Panc1 (cell line): ENCODE measurements at regions not wholly inside any gene's neighbourhood (a gene's known extent, or its start where the extent isn't known, plus 50 kb on each side); places are given as distances from the start of the nearest gene placed in this dataset.

Source experiments
- ATAC-seq: fragments of 200-7000 bp; cut with Tn5 transposase; 2 replicates; pipeline ENCODE4 v1.9.1; 2020; ENCODE audit warnings: mild to moderate bottlenecking, moderate library complexity
- BruUV-seq: library from RNA; stranded (reverse); fragments of 400-500 nt; replicated peaks from 2 replicates; lab custom pipeline; 2021; lab: Mats Ljungman, UMichigan
- CTCF ChIA-PET: fragments of 300-600 bp; sonication (Branson Sonifier 250); formaldehyde crosslinking; loops from one replicate; lab custom pipeline; 2022; ENCODE audit warnings: antibody characterized with exemption; lab: Charles Lee
- POLR2A ChIA-PET: fragments of 300-600 bp; sonication (Branson Sonifier 250); formaldehyde crosslinking; loops from one replicate; lab custom pipeline; 2022; ENCODE audit warnings: antibody characterized with exemption; lab: Charles Lee
- DNase-seq: peaks from one replicate; pipeline ENCODE4 v3.0.0-alpha.2; 2010; ENCODE audit warnings: low read depth, low spot score
- H3K27ac ChIP-seq: 2 replicates; pipeline ENCODE4 v1.5.1; 2011; ENCODE audit warnings: mild to moderate bottlenecking, low read length, inconsistent platforms
- H3K27me3 ChIP-seq: fragments of 200-500 bp; sonication (Bioruptor generic); 2 replicates; pipeline ENCODE4 v1.6.0; 2014; ENCODE audit warnings: low read length, inconsistent platforms; ENCODE audit not compliant: control insufficient read depth, insufficient read depth
- H3K36me3 ChIP-seq: fragments of 200-500 bp; sonication (Bioruptor generic); 2 replicates; pipeline ENCODE4 v1.5.1; 2014; ENCODE audit warnings: inconsistent platforms, mild to moderate bottlenecking, low read length, moderate library complexity; ENCODE audit not compliant: control insufficient read depth, insufficient read depth
- H3K4me1 ChIP-seq: 2 replicates; pipeline ENCODE4 v1.5.1; 2011; ENCODE audit warnings: inconsistent platforms, mild to moderate bottlenecking, low read length, moderate library complexity; ENCODE audit not compliant: control insufficient read depth, insufficient read depth
- H3K4me3 ChIP-seq, 2 experiments: 2 replicates each; pipeline ENCODE4 v1.5.1; 2011 to 2012; ENCODE audit warnings: low read depth in 2 of 2, low read length in 2 of 2, mild to moderate bottlenecking in 2 of 2, inconsistent platforms in 1 of 2, moderate library complexity in 1 of 2
- H3K9me3 ChIP-seq: fragments of 200-500 bp; sonication (Bioruptor generic); 2 replicates; pipeline ENCODE4 v1.5.1; 2014; ENCODE audit warnings: low read depth, mild to moderate bottlenecking, inconsistent platforms, low read length, moderate library complexity; ENCODE audit not compliant: control insufficient read depth, insufficient read depth
- POLR2AphosphoS5 ChIP-seq: IDR thresholded peaks from 2 replicates; pipeline ENCODE4 v1.6.1; 2012; ENCODE audit warnings: mild to moderate bottlenecking, low read depth, low read length, moderate library complexity
- SIN3A ChIP-seq: IDR thresholded peaks from 2 replicates; pipeline ENCODE4 v1.6.1; 2012; ENCODE audit warnings: low read depth, mild to moderate bottlenecking, low read length, moderate library complexity, borderline replicate concordance; ENCODE audit not compliant: insufficient read depth
- TCF7L2 ChIP-seq: IDR thresholded peaks from 2 replicates; pipeline ENCODE4 v1.6.1; 2011; ENCODE audit warnings: mild to moderate bottlenecking, low read depth, low read length, inconsistent platforms
- in situ Hi-C: cut with HindIII; loops from 2 replicates; pipeline ENCODE4 v1.10.0; 2016; ENCODE audit warnings: low sequenced_read_pairs, low pct_unique_long_range_greater_than_20kb
- intact Hi-C: fragments of 100-400 bp; cut with micrococcal nuclease; formaldehyde crosslinking; loops from one replicate; pipeline ENCODE4 v1.10.0; 2022; ENCODE audit not compliant: unreplicated experiment
- TF ChIP-seq, protein P1 (sequence below), 2 experiments: IDR thresholded peaks; 2 replicates each; pipeline ENCODE4 v1.6.1; 2011 to 2012; ENCODE audit warnings: low read depth in 2 of 2, control low read depth in 1 of 2, low read length in 1 of 2, mild to moderate bottlenecking in 1 of 2, moderate library complexity in 1 of 2; ENCODE audit not compliant: insufficient read depth in 1 of 2
- TF ChIP-seq, protein P2 (sequence below): fragments of 450-650 bp; IDR thresholded peaks from 2 replicates; pipeline ENCODE4 v1.5.1; 2017; ENCODE audit warnings: mild to moderate bottlenecking

DNA sequence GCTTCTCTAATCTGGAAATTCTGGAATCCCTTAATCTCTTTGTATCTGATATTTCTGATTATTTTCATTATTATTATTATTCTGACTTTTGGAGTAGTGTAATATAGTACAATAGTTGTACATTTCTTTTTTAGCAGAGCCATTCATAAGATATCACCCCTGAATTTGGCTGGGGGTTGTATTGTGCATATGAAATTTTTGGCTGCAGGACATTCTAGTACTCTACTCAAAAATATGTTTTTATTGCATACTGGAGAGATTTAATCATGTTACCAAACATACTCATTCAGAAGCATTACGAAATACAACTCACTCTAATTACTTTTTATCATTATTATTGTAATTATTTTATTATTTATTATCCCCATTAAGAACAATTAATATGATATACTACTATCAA, 589.7 kb upstream of the KCNMB2 start:
- in situ Hi-C loops, result no loop called here
- Histone ChIP-seq H3K4me3 (no peak overlapping the region), H3K9me3 (no peaks in the 10 kb centered on the region), H3K36me3 (no peaks in the 10 kb centered on the region), H3K27ac (no peak overlapping the region), H3K27me3 (no peaks in the 10 kb centered on the region), H3K4me1 (no peaks in the 10 kb centered on the region)
- ChIA-PET CTCF (no interaction called here), POLR2A (no interaction called here)
- no peak for DNase-seq
- no peak for ATAC-seq
- intact Hi-C loops, result no loop called here
- BruUV-seq, result no TSS peak
- no peak for TF ChIP-seq POLR2AphosphoS5
- TF ChIP-seq TCF7L2, result no peak
- TF ChIP-seq, protein P1, sequence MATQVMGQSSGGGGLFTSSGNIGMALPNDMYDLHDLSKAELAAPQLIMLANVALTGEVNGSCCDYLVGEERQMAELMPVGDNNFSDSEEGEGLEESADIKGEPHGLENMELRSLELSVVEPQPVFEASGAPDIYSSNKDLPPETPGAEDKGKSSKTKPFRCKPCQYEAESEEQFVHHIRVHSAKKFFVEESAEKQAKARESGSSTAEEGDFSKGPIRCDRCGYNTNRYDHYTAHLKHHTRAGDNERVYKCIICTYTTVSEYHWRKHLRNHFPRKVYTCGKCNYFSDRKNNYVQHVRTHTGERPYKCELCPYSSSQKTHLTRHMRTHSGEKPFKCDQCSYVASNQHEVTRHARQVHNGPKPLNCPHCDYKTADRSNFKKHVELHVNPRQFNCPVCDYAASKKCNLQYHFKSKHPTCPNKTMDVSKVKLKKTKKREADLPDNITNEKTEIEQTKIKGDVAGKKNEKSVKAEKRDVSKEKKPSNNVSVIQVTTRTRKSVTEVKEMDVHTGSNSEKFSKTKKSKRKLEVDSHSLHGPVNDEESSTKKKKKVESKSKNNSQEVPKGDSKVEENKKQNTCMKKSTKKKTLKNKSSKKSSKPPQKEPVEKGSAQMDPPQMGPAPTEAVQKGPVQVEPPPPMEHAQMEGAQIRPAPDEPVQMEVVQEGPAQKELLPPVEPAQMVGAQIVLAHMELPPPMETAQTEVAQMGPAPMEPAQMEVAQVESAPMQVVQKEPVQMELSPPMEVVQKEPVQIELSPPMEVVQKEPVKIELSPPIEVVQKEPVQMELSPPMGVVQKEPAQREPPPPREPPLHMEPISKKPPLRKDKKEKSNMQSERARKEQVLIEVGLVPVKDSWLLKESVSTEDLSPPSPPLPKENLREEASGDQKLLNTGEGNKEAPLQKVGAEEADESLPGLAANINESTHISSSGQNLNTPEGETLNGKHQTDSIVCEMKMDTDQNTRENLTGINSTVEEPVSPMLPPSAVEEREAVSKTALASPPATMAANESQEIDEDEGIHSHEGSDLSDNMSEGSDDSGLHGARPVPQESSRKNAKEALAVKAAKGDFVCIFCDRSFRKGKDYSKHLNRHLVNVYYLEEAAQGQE (IDR thresholded peaks at IDR 0.05; ENCODE audit: insufficient read depth in 1 of 2, low read depth in 2 of 2, low read length in 1 of 2), result no peak
- TF ChIP-seq, protein P2, sequence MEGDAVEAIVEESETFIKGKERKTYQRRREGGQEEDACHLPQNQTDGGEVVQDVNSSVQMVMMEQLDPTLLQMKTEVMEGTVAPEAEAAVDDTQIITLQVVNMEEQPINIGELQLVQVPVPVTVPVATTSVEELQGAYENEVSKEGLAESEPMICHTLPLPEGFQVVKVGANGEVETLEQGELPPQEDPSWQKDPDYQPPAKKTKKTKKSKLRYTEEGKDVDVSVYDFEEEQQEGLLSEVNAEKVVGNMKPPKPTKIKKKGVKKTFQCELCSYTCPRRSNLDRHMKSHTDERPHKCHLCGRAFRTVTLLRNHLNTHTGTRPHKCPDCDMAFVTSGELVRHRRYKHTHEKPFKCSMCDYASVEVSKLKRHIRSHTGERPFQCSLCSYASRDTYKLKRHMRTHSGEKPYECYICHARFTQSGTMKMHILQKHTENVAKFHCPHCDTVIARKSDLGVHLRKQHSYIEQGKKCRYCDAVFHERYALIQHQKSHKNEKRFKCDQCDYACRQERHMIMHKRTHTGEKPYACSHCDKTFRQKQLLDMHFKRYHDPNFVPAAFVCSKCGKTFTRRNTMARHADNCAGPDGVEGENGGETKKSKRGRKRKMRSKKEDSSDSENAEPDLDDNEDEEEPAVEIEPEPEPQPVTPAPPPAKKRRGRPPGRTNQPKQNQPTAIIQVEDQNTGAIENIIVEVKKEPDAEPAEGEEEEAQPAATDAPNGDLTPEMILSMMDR, result no peak
- no peak for TF ChIP-seq SIN3A

DNA sequence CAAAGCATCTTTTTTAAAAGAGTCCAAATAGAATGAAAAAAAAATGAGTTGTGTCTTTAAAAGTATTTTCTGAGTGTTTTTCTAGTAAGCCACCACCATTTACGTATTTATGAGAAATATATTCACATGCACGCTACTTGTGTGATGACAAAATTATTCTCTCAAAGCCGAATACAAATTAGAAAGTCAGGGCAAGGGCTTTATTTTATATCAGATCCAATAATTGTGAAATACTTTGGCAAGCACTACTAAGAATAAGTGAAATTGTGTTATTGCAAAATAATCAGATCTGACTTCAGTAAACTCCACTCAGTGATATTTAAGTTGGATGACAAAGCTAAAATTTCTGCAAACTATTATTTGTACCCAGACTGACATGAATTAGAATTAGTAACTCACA, 589.3 kb upstream of the KCNMB2 start:
- no peak for TF ChIP-seq TCF7L2
- TF ChIP-seq, protein P1 (IDR thresholded peaks at IDR 0.05; ENCODE audit: insufficient read depth in 1 of 2, low read depth in 2 of 2, low read length in 1 of 2), result no peak
- TF ChIP-seq, protein P2, result no peak
- no peak for TF ChIP-seq SIN3A
- TF ChIP-seq POLR2AphosphoS5, result no peak
- ATAC-seq, result no peak
- DNase-seq, result no peak
- Histone ChIP-seq H3K4me3 (no peak overlapping the region), H3K27ac (no peak overlapping the region), H3K4me1 (no peaks in the 10 kb centered on the region), H3K9me3 (no peaks in the 10 kb centered on the region), H3K27me3 (no peaks in the 10 kb centered on the region), H3K36me3 (no peaks in the 10 kb centered on the region)
- ChIA-PET POLR2A (no interaction called here), CTCF (no interaction called here)
- no TSS peak for BruUV-seq
- intact Hi-C loops, result no loop called here
- in situ Hi-C loops, result no loop called here
